Activated gamma-delta T cell treated with anti-CD3 and anti-CD28 coated beads, Interleukin-2, amount 50 U/mL, for 16 hours (primary cell): ENCODE measurements at regions not wholly inside any gene's neighbourhood (a gene's known extent, or its start where the extent isn't known, plus 50 kb on each side); places are given as distances from the start of the nearest gene placed in this dataset.
"Not testable (repeated sequence)": the region's sequence is repeated elsewhere in the genome, so short reads cannot be mapped to it uniquely, and the experiment has no call there.

Source experiments
- DNase-seq: peaks from one replicate; pipeline ENCODE4 v3.0.0-alpha.2; 2020; ENCODE audit warnings: low read depth

DNA sequence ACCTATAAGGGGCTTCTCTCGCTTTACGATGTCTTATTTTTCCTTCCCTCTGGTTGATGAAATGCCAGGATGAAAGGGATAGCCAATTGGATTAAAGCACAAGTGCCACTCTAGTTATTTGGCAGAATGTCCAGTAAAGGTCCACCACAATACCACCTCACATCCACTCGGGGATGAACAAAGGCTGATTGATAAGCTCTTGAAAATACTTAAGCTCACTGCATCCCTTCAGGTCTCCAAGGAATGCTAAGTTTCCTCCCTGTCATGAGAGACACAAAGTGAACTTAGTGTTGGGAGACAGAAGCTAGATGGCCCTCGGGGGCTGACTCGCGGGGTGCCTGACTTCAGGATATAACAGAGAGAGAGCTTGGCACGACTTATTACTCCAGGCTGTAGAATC is 185.9 kb upstream of the ZNF644 start:
- not testable (repeated sequence) for DNase-seq

DNA sequence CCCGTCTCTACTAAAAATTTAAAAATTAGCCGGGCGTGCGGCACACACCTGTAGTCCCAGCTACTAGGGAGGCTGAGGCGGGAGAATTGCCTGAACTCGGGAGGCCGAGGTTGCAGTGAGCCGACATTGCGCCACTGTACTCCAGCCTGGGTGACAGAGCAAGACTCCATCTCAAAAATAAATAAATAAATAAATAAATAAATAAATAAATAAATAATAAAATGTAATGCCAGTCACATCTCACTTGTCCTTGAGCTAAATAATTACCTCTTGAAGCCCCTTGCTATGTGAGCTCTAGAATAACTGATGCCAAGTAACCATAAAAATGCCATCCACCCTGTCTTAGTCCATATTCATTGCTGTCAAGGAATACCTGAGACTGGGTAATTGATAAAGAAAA is 182.3 kb upstream of the ZNF644 start:
- not testable (repeated sequence) for DNase-seq

DNA sequence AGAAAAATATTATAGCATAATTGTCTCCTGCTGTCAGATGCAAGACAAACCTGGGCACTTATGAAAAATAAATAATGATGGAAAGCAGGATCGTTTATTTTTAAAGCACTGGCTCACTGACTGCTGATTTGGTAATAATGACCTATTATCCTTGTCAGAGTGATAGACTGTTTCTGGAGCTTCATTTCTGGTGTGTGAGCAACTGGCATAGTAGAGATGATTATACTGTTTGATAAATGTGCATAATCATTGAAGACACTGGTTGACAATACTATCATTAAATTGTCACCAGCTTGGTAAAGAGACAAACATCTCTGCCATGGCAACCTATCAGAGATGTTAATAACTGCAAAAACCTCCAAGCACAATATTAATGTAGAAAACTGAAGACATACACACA is 179.9 kb upstream of the ZNF644 start:
- DNase-seq: no peak

DNA sequence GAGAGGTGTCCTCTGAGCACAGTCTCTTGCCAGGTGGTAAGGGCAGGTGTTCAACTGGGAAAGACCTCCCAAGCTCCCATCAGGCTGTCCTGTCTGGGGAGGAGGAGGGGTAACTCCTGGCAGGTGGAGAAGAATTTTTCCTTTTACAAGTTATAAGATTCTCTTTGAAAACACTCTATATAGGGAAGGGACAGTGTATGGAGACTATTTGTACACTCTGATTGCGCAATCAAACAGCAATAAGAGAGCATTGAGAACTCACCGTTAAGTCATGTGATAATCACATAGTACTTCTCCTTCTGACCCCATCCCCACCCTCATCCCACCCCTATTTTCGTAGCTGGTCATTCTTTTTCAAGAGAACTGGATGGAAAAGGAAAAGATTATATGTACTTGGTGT is 179.3 kb upstream of the ZNF644 start:
- no peak for DNase-seq

DNA sequence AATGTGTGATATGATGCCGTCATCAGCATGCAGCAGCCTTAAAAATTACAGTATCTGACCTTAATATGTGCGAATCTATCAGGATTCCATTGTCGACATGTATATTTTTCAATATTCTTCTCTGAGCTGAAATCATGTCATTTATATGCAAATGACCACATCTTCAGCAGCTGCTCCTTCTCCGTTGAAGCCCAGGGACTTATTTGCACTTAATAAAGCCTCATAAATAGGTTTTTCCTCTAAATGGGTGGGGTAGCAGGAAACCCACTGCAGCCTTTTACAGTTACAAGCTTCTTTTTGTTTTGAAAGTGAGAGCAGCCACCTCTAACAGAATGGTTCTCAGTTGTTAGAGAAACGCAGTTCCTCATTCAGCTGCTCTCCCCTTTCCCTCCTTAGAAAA is 178.8 kb upstream of the ZNF644 start:
- DNase-seq: no peak

DNA sequence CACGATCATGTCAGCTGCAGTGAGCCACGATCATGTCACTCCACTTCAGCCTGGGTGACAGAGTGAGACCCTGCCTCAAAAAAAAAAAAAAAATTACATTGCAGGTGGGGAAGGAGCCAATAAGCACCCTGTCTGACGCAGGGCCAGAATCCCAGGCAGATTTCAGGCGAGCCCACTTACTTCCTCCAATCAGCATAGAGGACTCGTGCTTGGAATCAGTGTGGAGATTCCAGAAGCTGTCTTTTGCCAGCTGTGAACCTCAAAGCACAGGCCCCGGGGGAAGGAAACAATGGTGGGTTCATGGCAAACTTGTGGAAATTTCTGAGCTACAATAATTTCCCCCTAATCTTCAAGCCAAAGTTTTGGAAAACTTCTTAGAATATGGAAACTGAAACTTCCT is 178.2 kb upstream of the ZNF644 start:
- DNase-seq: no peak

DNA sequence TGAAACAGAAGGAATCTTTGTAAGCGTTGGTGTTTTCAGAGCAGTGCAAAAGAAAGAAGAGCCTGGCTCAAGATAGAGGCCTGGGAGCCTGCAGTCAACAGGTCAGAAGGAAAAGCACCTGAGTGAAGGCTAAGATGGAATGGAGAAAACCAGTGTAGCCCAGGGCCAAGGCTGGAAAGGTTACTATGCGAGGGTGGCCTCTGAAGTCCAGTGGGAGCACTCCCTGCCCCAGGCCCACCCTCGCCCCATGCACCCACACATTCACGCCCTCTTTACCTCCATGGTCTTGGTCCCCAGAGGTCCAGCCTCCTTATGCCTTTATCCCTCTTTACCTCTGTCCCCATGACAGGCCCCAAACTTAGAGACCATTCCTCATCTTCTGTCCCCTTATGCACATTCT is 169.2 kb upstream of the ZNF644 start:
- DNase-seq: no peak

DNA sequence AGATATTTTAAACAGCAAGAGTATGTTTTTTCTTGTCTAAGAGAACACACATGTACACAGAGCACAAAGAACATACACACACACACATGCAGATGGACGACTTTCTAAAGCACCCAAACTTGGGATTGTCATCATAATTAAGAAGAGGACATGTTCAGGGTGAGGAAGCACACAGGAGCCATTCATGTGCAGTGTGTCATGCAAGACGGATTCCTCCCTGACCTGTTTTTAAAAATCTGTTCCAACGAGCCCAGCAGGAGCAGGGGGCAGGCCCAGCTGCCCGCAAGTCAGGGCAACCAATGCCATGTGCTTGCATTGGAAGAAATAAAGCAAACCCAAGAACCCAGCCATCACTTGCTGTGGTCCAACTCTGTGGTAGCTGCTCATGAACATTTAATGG is 167.3 kb upstream of the ZNF644 start:
- no peak for DNase-seq

DNA sequence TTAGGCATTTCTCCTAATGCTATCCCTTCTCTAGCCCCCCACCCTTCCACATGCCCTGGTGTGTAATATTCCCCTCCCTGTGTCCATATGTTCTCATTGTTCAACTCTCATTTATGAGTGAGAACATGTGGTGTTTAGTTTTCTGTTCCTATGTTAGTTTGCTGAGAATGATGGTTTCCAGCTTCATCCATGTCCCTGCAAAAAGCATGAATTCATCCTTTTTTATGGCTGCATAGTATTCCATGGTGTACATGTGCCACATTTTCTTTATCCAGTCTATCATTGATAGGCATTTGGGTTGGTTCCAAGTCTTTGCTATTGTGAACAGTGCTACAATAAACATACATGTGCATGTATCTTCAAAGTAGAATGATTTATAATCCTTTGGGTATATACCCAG is 161.0 kb upstream of the ZNF644 start:
- DNase-seq: not testable (repeated sequence)

DNA sequence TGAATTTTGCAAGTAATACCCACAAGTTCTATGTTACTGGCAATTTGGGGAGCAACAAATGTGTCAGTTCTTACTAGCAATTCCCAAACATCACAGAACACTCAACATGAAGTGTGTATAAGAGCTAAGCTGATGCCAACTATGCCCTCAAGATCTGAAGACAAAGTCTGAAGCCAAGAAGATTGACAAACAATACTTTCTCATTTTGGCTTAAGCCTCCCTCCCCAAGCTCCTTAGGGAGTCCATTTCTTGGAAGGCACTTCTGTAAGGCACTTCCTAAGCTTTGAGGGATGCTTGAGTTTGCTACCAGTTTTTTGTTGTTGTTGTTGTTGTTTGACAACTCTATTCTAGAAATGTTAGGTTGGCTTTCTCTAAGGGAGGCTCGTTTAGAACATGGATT is 154.4 kb upstream of the ZNF644 start:
- DNase-seq: no peak

DNA sequence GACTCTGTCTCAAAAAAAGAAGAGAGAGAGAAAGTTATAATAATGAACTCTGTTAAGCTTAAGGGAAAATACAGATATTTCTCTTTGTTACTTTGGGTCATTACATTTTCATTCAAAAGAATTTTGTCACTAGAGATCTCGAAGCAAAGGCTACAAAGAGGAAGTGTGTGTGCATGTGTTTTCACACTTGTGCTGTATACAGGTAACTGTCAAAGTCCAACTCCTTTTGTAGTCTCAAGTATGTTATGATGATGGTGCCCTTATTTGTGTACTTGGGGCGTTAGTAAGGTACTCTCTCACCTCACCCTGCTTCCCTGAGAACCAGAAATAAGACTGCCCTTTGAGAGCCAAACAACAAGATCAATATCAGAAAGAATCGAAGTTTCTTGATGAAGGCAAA is 152.9 kb upstream of the ZNF644 start:
- DNase-seq: no peak

DNA sequence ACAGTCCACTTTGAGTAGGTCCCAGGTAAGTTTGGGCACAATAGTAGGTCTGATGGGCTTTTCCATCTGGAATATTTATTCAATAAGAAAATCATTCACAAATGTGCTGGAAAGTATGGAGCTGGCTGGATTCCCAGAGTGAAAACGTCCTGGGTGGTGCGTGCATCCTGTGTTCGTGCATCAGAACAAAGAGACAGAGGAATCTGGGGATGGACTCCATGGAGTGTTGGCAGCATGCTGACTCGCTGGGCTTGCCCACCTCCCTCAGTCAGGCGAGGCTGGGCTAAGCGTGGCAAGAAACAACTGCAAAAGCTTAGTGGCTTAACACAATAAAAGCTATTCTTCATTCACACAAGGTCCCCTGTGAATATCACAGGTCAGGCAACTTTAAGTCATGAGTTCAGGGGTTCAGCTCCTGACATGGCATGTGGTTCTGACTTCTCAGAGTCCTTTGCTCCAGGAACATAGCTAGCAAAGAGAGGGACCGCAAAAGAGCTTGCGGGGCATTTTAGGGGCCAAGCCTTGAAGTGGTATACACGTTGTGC is 151.6 kb upstream of the ZNF644 start:
- no peak for DNase-seq

DNA sequence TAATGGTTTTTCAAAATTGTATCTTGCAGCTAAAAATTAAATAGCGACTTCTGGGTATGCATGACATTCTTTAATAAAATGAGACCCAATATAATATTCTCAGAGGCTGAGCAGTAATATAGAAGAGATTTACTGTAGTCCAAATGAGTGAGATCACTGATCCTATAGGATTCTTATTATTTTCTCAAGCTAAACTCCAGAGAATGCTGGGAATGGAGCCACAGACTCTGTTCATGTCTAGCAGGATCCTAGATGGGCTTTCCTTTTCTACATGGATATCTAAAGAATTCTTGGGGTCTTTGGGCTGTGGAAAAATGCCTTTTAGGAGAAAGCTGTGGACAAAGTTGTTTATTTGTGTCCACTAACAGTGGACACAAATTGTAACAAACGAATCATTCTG is 150.7 kb upstream of the ZNF644 start:
- DNase-seq: no peak

DNA sequence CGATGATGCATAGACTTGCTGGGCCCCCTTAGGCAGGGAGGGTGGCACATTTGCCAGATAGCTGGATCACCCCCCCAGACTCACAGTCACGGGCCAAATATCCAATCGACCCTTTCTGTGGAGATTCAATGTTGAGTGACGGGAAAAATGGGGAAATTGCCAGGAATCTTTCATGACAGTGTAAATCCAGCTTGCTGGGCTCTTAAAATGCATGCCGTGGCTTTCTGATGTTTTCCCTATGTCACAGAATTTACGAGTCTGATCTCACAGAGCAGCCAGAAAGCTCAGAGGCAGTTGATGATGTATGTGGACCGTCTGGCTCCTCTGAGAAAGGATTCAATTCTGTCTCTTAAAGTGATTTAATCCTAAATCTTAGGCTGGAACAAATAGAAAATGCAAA is 150.1 kb upstream of the ZNF644 start:
- no peak for DNase-seq

DNA sequence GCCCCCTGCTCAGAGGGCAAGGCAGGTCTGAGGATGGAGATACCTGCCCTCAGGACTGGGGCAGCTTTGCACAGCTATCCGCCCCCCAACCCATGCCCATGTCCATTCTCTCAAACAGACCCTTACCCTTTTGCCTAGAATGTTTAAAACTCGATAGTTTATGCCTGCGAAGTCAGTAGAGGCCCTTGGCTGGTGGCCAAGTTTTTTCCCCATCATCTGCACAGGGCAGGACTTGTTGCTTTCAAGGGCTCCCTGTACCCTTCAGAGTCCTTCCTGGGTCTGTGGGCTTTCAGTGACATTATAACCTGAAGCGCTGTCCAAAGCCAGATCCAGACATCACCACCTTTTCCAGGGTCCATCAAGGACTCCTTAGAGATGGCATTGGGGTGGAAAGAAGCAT is 148.7 kb upstream of the ZNF644 start:
- DNase-seq: no peak

DNA sequence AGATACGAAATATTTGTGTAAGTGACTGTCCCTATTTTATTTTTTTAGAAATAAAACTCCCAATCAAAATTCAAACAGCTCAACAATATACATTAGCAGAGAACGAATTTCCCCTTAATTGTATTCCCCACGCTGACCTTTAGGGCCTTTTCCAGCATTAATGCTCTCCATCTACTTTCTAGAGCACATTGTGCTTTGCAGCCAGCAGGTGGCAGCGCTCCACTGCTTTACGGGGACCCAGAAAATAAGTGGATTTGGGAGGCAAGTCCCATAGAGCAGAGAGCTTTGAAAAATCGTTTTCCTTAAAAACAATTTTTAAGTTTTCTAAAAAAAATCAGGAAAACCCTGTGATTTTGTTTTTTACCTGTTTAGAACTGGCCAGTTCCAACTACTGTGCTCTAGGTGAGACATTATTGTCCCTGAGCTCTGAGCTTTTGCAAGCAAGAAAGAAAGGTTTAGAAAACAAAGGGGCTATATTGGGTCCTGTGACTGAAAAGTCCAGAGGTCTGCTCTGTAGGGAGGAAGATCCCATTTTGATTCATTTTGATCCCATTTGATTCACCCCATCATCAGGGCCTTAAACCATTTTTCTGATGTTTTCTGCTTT is 144.4 kb upstream of the ZNF644 start:
- no peak for DNase-seq

DNA sequence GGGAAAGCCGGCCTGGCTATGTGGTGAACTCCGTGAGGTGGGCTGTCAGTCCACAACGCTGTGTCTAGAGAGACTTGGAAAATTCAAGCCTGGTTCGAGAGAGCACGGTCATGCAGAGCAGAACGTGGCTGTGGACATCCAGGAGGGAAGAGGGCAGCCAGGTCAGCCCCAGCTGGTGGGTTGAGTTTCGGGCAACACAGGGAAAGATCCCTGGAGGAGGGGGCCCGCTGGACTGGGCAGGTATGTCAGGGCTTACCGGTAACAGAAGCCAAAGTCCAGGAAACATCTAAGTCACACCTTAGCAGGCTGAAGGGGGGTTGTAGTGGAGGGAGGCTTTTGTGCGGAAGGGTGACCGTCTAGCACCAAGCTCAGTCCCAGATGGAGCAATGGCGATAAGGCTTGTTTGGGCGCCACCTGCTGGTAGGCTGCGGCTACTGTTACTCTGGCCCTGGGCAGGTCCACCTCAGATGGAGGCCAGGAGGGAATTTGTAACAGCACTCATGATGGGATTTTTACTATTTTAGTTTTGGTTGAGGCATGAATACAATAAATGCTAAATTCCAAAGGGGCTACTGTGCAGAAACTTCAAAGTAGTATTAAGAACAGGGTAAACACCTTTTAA is 143.3 kb upstream of the ZNF644 start:
- peak; percentile 50 for DNase-seq

DNA sequence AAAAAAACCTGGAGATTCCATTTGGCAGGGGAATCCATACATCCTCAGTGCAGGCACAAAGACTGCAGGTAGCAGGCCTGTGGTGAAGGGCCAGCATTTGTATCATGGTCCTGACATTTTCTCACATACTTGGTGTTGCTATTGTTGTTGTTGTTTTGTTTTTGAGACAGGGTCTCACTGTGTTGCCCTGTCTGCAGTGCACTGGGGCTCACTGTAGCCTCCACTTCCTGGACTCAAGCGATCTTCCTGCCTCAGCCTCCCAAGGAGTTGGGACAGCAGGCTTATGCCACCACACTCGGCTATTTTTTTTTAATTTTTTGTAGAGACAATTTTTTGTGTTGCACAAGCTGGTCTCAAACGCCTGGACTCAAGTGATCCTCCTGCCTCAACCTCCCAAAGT is 140.8 kb upstream of the ZNF644 start:
- DNase-seq: no peak

DNA sequence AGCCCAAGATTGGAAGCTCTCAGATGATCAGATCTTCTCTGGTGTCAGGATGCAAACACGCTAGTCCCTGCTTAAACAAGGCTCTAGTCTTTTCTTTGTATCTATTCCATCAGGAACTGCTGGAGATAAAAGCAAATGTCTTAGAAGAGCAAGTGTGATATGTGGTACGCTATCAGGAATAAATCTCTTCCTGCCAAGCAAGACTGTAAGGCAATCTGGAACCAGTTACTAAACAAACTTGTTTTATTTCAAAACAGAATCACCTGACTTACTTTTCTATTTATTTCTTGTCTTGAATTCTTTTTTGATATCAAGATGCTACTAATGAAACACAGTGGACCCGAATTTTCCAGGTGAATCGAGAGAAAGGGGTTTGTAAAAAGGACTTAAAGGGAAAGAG is 139.9 kb upstream of the ZNF644 start:
- DNase-seq: no peak

DNA sequence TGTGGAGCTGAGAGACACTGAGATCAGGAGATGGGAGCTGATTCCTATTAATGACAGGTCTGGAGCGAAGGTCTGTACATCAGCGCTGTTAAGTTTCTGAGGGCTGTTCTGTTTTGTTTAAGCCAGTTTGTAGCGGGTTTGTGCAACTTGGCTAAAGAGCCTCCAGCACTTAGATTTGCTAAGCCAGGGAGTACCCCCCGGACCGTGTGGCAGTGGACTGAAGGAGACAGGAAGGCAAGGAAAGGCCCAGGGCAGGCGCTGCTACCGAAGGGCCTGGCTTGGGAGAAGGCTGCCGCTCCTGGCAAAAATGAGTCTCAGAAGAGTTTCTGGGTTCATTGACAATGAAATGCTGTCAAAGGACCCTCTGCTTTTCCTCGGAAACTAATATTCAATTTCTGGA is 139.3 kb upstream of the ZNF644 start:
- DNase-seq: no peak

DNA sequence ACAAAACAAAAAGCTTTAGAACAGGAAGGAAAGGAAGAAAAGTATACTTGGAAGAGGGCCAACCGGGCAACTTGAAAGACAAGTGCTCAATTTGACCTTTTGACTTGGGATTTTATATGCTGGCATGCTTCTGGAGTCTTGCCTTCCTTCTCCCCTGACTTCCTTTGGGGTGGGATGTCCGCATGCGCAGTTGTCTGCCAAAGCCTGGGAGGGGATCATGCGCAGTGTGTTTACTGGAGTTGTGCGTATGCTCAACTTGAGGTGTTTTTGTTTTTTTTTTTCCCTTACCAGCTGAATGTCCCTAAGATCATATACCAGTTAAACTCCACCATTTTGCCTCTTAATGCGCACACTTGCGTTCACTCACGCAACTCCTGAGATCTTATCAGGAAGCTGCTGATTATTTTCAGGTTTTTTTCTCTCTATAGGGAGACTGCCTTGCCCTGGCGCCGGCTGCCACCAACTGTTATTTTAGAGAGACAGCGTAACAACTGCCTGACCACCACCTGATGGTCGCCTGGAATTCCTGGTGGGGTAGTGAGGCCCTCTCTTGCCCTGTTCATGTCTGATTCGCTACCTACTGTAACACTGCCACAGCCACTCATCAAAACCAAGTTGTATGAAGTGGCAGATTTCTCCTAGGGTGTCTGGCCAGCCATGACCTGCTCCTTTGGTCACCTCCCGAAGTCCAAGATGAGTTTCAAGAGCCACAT is 138.7 kb upstream of the ZNF644 start:
- no peak for DNase-seq

DNA sequence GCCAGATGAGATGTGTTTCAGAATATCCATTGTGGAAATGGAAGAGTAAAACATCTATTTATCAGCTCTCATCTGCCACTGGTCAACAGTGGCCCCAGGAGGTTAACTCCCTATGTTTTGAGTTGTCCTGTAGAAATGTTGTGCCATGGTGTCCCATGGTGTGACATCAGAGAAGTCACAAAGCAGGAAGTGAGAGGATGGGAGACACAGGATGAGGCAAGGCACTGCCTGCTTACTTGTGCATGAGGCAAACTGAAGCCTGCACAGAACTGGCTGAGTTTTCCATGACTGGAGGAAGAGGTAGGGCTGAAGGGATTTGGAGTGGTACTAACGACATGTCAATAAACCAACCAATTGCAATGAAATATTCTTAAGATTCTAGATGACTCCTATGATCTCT is 131.5 kb upstream of the ZNF644 start:
- no peak for DNase-seq

DNA sequence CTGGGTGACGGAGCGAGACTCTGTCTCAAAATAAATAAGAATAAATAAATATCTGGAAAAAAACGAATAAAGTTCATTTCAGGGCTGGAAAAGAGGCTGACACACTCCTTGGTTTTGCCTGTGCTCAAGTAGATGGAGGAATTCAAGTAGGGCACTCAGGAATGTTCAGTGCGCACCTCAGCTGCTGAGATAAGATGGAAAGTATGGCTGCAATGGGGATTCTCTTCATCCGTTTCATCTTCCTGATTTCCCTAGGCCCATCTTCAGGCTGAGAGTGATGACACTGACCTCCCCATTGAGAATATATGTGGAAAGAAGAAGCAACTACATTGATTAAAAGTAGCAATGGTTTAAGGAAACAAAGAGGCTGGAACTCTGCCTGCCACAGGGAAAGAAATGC is 130.5 kb upstream of the ZNF644 start:
- no peak for DNase-seq

DNA sequence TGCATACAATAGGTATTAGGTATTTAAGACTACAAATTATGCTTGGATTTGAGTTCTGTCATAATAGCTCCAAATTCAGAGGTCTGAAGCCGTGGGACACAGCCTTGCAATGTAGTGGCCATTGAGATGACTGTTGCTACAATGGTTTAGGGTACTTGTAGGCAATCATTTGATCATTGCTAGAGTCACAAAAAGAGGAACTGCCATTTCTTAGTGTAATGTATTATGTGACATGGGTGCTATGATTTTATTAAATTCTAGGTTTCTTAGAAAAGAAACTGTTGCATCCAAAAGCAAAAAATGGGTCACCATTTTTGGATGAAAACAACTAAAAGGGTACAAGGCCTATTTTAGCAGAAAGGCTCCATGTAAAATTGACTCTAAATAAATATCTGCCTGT is 129.9 kb upstream of the ZNF644 start:
- DNase-seq: no peak
